GM12873 (cell line): ENCODE measurements at regions not wholly inside any gene's neighbourhood (a gene's known extent, or its start where the extent isn't known, plus 50 kb on each side); places are given as distances from the start of the nearest gene placed in this dataset.

Experiments used
- TF ChIP-seq, protein P1 (sequence below): IDR thresholded peaks from 2 replicates; pipeline ENCODE4 v1.5.1; 2012; ENCODE audit warnings: low read depth, mild to moderate bottlenecking, moderate library complexity, low read length, control low read depth; ENCODE audit not compliant: insufficient read depth; ENCODE audit errors: missing control alignments

- TF ChIP-seq, protein P1, sequence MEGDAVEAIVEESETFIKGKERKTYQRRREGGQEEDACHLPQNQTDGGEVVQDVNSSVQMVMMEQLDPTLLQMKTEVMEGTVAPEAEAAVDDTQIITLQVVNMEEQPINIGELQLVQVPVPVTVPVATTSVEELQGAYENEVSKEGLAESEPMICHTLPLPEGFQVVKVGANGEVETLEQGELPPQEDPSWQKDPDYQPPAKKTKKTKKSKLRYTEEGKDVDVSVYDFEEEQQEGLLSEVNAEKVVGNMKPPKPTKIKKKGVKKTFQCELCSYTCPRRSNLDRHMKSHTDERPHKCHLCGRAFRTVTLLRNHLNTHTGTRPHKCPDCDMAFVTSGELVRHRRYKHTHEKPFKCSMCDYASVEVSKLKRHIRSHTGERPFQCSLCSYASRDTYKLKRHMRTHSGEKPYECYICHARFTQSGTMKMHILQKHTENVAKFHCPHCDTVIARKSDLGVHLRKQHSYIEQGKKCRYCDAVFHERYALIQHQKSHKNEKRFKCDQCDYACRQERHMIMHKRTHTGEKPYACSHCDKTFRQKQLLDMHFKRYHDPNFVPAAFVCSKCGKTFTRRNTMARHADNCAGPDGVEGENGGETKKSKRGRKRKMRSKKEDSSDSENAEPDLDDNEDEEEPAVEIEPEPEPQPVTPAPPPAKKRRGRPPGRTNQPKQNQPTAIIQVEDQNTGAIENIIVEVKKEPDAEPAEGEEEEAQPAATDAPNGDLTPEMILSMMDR = no peak
Observed at GRCh38 chr12:19026614-19027488, 102.7 kb upstream of the PLEKHA5 start.

GRCh38 chr12:19030180-19030579, 99.4 kb upstream of the PLEKHA5 start:
- TF ChIP-seq, protein P1 = no peak

DNA sequence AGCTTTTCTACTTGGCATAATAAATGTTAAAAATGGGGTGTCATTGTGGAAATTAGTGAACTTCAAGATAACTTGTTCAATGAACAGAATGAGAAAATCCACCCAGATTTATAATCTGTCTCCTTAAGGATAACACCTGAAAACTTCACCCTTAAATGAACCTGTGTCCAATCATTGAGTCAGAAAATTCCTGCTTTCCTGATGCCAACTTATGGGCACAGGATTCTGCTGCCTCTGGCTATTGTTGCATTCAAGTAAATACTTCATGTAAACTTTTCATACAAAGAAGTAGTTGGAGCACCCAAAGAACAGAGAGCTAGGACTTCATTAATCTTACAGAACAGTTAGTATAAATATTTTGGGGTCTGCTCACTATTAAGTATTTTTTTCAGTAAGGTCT, 98.9 kb upstream of the PLEKHA5 start:
- TF ChIP-seq, protein P1 = no peak

- TF ChIP-seq, protein P1 = no peak
Observed at GRCh38 chr12:19031032-19031431, 98.5 kb upstream of the PLEKHA5 start.

- TF ChIP-seq, protein P1 = no peak
Observed at GRCh38 chr12:19032826-19033225, 96.7 kb upstream of the PLEKHA5 start.

DNA sequence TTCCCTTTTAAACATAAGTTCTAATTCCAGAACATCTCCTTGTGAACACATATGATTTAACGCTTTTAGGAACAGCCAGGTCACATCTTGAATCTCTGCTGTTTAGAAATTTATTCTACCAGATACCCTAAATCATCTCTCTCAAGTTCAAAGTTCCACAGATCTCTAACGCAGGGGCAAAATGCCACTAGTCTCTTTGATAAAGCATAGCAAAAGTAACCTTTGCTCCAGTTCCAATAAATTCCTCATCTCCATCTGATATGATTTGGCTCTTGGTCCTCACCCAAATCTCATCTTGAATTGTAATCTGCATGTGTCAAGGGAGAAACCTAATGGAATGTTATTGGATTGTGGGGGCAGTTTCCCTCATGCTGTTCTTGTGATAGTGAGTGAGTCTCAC, 96.3 kb upstream of the PLEKHA5 start:
- TF ChIP-seq, protein P1 = no peak

DNA sequence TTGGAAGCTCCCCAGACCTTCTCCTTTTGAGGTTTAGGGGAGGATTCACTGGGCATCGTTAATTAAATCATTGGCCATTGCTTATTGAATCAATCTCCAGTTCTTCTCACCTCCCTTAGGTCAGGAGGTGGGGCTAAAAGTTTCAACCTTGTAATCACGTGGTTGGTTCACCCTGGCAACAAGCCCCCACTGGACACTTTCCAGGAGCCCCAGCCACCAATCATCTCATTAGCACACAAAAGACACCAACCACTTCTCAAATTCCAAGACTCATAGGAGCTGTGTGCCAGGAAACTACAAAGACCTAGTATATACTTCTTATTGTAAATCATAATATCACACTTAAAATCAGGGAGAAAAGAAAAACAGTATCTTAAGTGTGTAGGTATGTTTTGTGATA, 94.6 kb upstream of the PLEKHA5 start:
- TF ChIP-seq, protein P1 = no peak
